ENCODE measurements at regions not wholly inside any gene's neighbourhood (a gene's known extent, or its start where the extent isn't known, plus 50 kb on each side); places are given as distances from the start of the nearest gene placed in this dataset.

- Mint-ChIP-seq H3K4me3 (ENCODE audit: unreplicated experiment) (no peak overlapping the region), H3K27me3 (ENCODE audit: unreplicated experiment) (no peaks in the 10 kb centered on the region), H3K36me3 (ENCODE audit: unreplicated experiment) (peaks cover 31% of the 10 kb centered on the region), H3K27ac (ENCODE audit: unreplicated experiment) (no peak overlapping the region), H3K9me3 (ENCODE audit: unreplicated experiment) (peaks cover 12% of the 10 kb centered on the region), H3K4me1 (ENCODE audit: low read depth, unreplicated experiment) (no peaks in the 10 kb centered on the region)
- TF ChIP-seq, protein P1, sequence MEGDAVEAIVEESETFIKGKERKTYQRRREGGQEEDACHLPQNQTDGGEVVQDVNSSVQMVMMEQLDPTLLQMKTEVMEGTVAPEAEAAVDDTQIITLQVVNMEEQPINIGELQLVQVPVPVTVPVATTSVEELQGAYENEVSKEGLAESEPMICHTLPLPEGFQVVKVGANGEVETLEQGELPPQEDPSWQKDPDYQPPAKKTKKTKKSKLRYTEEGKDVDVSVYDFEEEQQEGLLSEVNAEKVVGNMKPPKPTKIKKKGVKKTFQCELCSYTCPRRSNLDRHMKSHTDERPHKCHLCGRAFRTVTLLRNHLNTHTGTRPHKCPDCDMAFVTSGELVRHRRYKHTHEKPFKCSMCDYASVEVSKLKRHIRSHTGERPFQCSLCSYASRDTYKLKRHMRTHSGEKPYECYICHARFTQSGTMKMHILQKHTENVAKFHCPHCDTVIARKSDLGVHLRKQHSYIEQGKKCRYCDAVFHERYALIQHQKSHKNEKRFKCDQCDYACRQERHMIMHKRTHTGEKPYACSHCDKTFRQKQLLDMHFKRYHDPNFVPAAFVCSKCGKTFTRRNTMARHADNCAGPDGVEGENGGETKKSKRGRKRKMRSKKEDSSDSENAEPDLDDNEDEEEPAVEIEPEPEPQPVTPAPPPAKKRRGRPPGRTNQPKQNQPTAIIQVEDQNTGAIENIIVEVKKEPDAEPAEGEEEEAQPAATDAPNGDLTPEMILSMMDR (IDR thresholded peaks at IDR 0.05; ENCODE audit: partially characterized antibody, unreplicated experiment) = no peak
- no peak for DNase-seq
Observed at GRCh38 chr16:50440531-50440930, 71.7 kb upstream of the BRD7 start.

- Mint-ChIP-seq H3K4me3 (ENCODE audit: unreplicated experiment) (no peak overlapping the region), H3K9me3 (ENCODE audit: unreplicated experiment) (peaks cover 12% of the 10 kb centered on the region), H3K27ac (ENCODE audit: unreplicated experiment) (no peak overlapping the region), H3K27me3 (ENCODE audit: unreplicated experiment) (no peaks in the 10 kb centered on the region), H3K36me3 (ENCODE audit: unreplicated experiment) (peaks cover 31% of the 10 kb centered on the region), H3K4me1 (ENCODE audit: low read depth, unreplicated experiment) (peaks cover 5% of the 10 kb centered on the region)
- TF ChIP-seq, protein P1 (IDR thresholded peaks at IDR 0.05; ENCODE audit: partially characterized antibody, unreplicated experiment) = no peak
- DNase-seq = no peak
Observed at GRCh38 chr16:50437769-50438437, 69.1 kb upstream of the BRD7 start.

DNA sequence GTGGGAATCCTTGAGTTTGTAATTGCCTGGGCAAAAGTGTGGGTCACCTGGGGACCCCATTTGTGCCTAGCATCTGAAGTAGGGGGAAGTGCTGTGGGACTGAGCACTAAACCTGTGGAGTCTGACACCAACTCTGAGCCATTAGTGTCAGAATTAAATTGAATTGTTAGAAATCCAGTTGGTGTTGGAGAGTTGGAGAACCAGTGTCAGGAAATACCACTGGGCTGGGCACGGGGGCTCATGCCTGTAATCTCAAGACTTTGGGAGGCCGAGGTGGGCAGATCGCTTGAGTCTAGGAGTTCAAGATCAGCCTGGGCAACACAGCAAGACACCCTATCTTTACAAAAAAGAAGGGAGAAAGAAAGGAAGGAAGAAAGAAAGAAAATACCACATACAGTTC, 67.5 kb upstream of the BRD7 start:
- Mint-ChIP-seq H3K27me3 (ENCODE audit: unreplicated experiment) (no peaks in the 10 kb centered on the region), H3K4me3 (ENCODE audit: unreplicated experiment) (no peak overlapping the region), H3K27ac (ENCODE audit: unreplicated experiment) (no peak overlapping the region), H3K9me3 (ENCODE audit: unreplicated experiment) (peaks cover 12% of the 10 kb centered on the region), H3K4me1 (ENCODE audit: low read depth, unreplicated experiment) (peaks cover 12% of the 10 kb centered on the region), H3K36me3 (ENCODE audit: unreplicated experiment) (peaks cover 22% of the 10 kb centered on the region)
- TF ChIP-seq, protein P1 (IDR thresholded peaks at IDR 0.05; ENCODE audit: partially characterized antibody, unreplicated experiment) = no peak
- DNase-seq = no peak

DNA sequence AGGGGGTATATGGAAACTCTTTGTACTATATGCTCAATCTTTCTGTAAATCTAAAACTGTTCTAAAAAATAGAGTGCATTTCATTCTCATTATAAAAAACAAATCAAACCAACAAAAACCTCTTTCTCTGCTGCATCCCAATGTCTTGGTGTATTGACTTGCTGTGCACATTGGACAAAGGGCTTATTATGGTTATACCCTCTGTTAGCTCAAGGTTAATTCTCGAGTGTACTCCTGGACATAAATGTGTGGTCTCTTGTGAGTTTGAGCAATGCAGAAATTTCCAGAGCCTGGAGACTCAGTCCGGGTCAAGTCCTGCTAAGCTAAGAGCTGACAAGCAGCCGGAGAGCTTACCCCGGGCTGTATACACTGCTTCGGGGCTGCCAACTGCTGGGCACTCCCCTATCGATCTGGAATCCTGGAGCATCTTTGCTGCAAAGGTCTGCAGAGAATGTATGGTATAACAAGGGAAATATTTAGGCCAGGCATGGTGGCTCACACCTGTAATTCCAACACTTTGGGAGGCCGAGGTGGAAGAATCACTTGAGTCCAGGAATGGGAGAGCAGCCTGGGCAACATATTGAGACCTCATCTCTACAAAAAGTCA, 66.2 kb upstream of the BRD7 start:
- Mint-ChIP-seq H3K4me3 (ENCODE audit: unreplicated experiment) (no peak overlapping the region), H3K36me3 (ENCODE audit: unreplicated experiment) (peaks cover 16% of the 10 kb centered on the region)

GRCh38 chr16:50430076-50430475, 61.3 kb upstream of the BRD7 start:
- peaks cover 3% of the 10 kb centered on the region for H3K27me3 Mint-ChIP-seq (ENCODE audit: unreplicated experiment)
- H3K27ac Mint-ChIP-seq (ENCODE audit: unreplicated experiment) = no peak overlapping the region
- H3K4me1 Mint-ChIP-seq (ENCODE audit: low read depth, unreplicated experiment) = peaks cover 14% of the 10 kb centered on the region
- no peak overlapping the region for H3K4me3 Mint-ChIP-seq (ENCODE audit: unreplicated experiment)
- peaks cover 6% of the 10 kb centered on the region for H3K36me3 Mint-ChIP-seq (ENCODE audit: unreplicated experiment)
- TF ChIP-seq, protein P1 (IDR thresholded peaks at IDR 0.05; ENCODE audit: partially characterized antibody, unreplicated experiment) = no peak
- DNase-seq = no peak
- peaks cover 7% of the 10 kb centered on the region for H3K9me3 Mint-ChIP-seq (ENCODE audit: unreplicated experiment)

More for the DNA sequence above, 66.2 kb upstream of the BRD7 start:
- H3K27ac Mint-ChIP-seq (ENCODE audit: unreplicated experiment) = no peak overlapping the region
- H3K9me3 Mint-ChIP-seq (ENCODE audit: unreplicated experiment) = peaks cover 9% of the 10 kb centered on the region
- H3K4me1 Mint-ChIP-seq (ENCODE audit: low read depth, unreplicated experiment) = peaks cover 12% of the 10 kb centered on the region
- DNase-seq = no peak
- no peaks in the 10 kb centered on the region for H3K27me3 Mint-ChIP-seq (ENCODE audit: unreplicated experiment)
- TF ChIP-seq, protein P1 (IDR thresholded peaks at IDR 0.05; ENCODE audit: partially characterized antibody, unreplicated experiment) = no peak

Measured in glutamatergic neuron (in vitro differentiated cells).